ENCODE measurements at regions not wholly inside any gene's neighbourhood (a gene's known extent, or its start where the extent isn't known, plus 50 kb on each side); places are given as distances from the start of the nearest gene placed in this dataset.

GRCh38 chr5:109524555-109524954 is 114.8 kb upstream of the PJA2 start:
- H3K27ac ChIP-seq (ENCODE audit: low read depth, low read length) = no peak overlapping the region
- H3K27me3 ChIP-seq (ENCODE audit: insufficient read depth, low read length) = no peaks in the 10 kb centered on the region
- TF ChIP-seq SIN3A (IDR thresholded peaks at IDR 0.05; ENCODE audit: low read depth) (no peak), JUND (IDR thresholded peaks at IDR 0.05) (no peak), EZH2phosphoT487 (IDR thresholded peaks at IDR 0.05; ENCODE audit: borderline replicate concordance) (no peak), REST (IDR thresholded peaks at IDR 0.05; ENCODE audit: low read depth) (no peak), EZH2 (IDR thresholded peaks at IDR 0.05) (no peak), RAD21 (IDR thresholded peaks at IDR 0.05; ENCODE audit: low read depth) (no peak), ZFX (IDR thresholded peaks at IDR 0.05) (no peak), CTCF (IDR thresholded peaks at IDR 0.05 in 2 of 3, conservative IDR thresholded peaks at IDR 0.05 in 1 of 3; ENCODE audit: borderline replicate concordance in 1 of 3, insufficient read depth in 1 of 3, low read depth in 2 of 3, low read length in 2 of 3) (no peak), POLR2AphosphoS5 (IDR thresholded peaks at IDR 0.05; ENCODE audit: low read depth, low read length) (no peak), POLR2A (IDR thresholded peaks at IDR 0.05; ENCODE audit: borderline replicate concordance, extremely low read depth, insufficient read depth, insufficient read length) (no peak), TCF7L2 (IDR thresholded peaks at IDR 0.05; ENCODE audit: borderline replicate concordance, extremely low read depth, insufficient read depth, insufficient read length) (no peak), EGR1 (IDR thresholded peaks at IDR 0.05; ENCODE audit: low read depth) (no peak)
- no peak overlapping the region for H3K4me3 ChIP-seq (replicated peaks in 1 of 2; ENCODE audit: low read depth in 1 of 2, low read length in 2 of 2)
- CTCF ChIA-PET = no interaction called here
- no peaks in the 10 kb centered on the region for H3K4me1 ChIP-seq (ENCODE audit: control insufficient read depth in 1 of 2, insufficient read depth in 2 of 2, low read length in 2 of 2)
- RAD21 ChIA-PET (ENCODE audit: low non-redundant PET in 1 of 2, low total read pairs in 2 of 2, uncharacterized antibody in 2 of 2, unreplicated experiment in 2 of 2) = no interaction called here
- POLR2A ChIA-PET = no interaction called here
- no peaks in the 10 kb centered on the region for H3K79me2 ChIP-seq (ENCODE audit: insufficient read depth, low read length)
- intact Hi-C loops (cut with micrococcal nuclease) = no loop called here
- no peaks in the 10 kb centered on the region for H4K20me1 ChIP-seq (ENCODE audit: insufficient read depth)
- BruUV-seq (replicated peaks) = no TSS peak
- H2AFZ ChIP-seq (ENCODE audit: low read depth, low read length, poor library complexity, severe bottlenecking) = no peak overlapping the region
- no peak for ATAC-seq
- H3K36me3 ChIP-seq (ENCODE audit: control insufficient read depth in 1 of 2, insufficient read depth in 2 of 2, low read length in 2 of 2) = no peaks in the 10 kb centered on the region
- H3K9me3 ChIP-seq (ENCODE audit: control insufficient read depth in 1 of 2, insufficient read depth in 1 of 2, low read depth in 1 of 2, low read length in 2 of 2) = no peaks in the 10 kb centered on the region
- no peak overlapping the region for H3K4me2 ChIP-seq (ENCODE audit: low read length)
- H3K9me2 ChIP-seq (ENCODE audit: insufficient read depth) = no peaks in the 10 kb centered on the region
- no peak for DNase-seq (ENCODE audit: low read depth, low spot score)
- no peak overlapping the region for H3K9ac ChIP-seq (ENCODE audit: low read length)

Measured in HCT116 (cell line).